ENCODE measurements at regions not wholly inside any gene's neighbourhood (a gene's known extent, or its start where the extent isn't known, plus 50 kb on each side); places are given as distances from the start of the nearest gene placed in this dataset.

DNA sequence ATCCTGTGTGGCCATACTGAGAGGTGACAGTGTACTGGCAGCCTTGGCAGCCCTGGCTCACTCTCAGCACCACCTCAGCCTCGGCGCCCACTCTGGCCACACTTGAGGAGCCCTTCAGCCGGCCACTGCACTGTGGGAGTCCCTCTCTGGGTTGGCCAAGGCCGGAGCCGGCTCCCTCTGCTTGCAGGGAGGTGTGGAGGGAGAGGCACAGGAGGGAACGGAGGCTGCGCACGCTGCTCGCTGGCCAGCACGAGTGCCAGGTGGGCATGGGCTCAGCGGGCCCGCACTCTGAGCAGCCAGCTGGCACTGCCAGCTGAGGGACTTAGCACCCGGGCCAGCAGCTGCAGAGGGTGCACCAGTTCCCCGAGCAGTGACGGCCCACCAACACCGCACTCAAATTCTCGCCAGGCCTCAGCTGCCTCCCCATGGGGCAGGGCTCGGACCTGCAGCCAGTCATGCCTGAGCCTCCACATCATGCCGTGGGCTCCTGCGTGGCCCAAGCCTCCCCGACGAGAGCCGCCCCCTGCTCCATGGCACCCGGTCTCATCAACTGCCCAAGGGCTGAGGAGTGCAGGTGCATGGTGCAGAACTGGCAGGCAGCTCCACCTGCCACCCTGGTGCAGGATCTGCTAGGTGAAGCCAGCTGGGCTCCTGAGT is 184.4 kb upstream of the TOX3 start (continued):
- TF ChIP-seq MAFK (IDR thresholded peaks at IDR 0.05; ENCODE audit: low read depth, low read length), result no peak
- no peak for TF ChIP-seq SIX5 (IDR thresholded peaks at IDR 0.05; ENCODE audit: low read depth, low read length)
